ENCODE measurements at regions not wholly inside any gene's neighbourhood (a gene's known extent, or its start where the extent isn't known, plus 50 kb on each side); places are given as distances from the start of the nearest gene placed in this dataset.
"Not testable (repeated sequence)": the region's sequence is repeated elsewhere in the genome, so short reads cannot be mapped to it uniquely, and the experiment has no call there.

- H3K36me3 ChIP-seq, H3K27ac ChIP-seq, H3K27me3 ChIP-seq, H3K9me3 ChIP-seq, H3K4me3 ChIP-seq, DNase-seq, H3K4me1 ChIP-seq: not testable (repeated sequence)
- intact Hi-C loops (cut with DNase I) = loop anchor here (10.0 kb wide), 1 partner anchor 100 kb away; no protein-coding TSS in a partner anchor
- 84 to 91% methylated on average over 29 of the region's 29 CpGs for WGBS, 2 donors
Observed at GRCh38 chr22:23434198-23434830, 145.8 kb downstream of the IGLL1 start.

DNA sequence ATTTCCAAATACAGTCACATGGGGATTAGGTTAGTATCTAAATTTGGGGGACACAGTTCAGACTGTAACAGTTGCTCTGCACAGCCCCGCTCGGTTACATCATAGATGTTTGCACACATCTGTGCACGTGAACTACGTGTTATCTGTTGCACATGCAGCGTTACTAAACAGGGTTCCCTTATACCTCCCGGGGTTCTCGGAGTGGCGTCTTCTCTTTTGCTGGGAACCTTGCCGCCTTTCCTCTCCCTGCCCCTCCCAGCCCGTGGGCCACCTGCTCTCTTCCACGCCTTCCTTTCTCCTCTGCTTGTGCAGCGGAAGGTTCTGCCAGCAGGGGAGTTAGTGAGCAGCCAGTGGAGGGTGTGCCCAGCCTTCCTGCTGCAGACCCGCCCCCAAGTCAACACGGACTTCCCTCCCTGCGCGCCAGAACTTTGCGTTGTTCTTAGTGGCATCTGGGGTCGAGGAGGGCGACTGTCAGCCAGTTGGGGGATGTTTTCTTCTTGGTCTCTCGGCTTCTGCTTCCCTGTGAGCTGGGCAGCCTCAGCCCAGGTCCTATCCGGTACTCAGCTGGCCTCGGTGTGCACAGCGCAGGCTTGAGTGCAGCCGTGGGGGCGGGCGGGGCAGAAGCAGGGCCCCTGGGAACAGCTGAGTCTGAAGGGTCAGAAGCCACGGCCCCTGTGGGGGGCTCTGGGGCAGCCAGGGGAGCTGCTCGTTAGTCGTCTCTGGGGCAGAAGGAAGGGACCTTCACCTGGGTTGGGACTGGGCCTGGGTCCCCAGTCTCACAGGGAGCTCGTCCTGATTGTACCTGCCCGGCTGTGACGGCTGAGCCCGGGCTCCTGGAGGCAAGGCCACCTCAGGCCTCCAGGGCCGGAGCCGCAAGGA lies 146.7 kb downstream of the IGLL1 start:
- 4 to 16% methylated on average over 34 to 35 of the region's 35 CpGs for WGBS, 2 donors
- intact Hi-C loops (cut with DNase I) = loop anchor here (10.0 kb wide), 1 partner anchor 101 kb away; no protein-coding TSS in a partner anchor
- H3K27ac ChIP-seq = peak overlapping the region in 1 of 4 donors; percentile 60

DNA sequence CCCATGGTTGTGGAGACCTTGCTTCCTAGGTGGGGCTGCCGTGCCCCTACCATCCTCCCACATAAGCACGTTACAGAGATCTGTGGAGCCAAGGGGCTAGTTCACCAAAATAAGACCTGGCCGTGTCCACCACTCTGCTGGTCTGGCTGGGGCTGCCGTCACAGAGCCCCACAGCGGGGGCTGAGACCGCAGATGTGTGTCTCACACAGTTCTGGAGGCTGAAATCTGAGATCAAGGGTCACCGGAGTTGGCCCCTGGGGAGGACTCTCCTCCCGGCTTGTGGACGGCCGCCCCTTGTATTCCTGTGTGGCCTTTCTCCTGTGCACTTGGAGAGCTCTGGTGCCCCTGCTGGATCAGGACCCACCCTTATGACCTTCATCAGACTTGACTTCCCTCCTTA lies 147.4 kb downstream of the IGLL1 start:
- DNase-seq, H3K27me3 ChIP-seq, H3K4me1 ChIP-seq, H3K36me3 ChIP-seq, H3K4me3 ChIP-seq, H3K9me3 ChIP-seq, H3K27ac ChIP-seq: not testable (repeated sequence)
- whole genome bisulfite sequencing, 2 donors = 82 to 83% methylated on average over 10 of the region's 10 CpGs
- intact Hi-C loops (cut with DNase I) = loop anchor here (10.0 kb wide), 1 partner anchor 102 kb away; no protein-coding TSS in a partner anchor

More for the DNA sequence above, 146.7 kb downstream of the IGLL1 start:
- TF ChIP-seq, protein P1, sequence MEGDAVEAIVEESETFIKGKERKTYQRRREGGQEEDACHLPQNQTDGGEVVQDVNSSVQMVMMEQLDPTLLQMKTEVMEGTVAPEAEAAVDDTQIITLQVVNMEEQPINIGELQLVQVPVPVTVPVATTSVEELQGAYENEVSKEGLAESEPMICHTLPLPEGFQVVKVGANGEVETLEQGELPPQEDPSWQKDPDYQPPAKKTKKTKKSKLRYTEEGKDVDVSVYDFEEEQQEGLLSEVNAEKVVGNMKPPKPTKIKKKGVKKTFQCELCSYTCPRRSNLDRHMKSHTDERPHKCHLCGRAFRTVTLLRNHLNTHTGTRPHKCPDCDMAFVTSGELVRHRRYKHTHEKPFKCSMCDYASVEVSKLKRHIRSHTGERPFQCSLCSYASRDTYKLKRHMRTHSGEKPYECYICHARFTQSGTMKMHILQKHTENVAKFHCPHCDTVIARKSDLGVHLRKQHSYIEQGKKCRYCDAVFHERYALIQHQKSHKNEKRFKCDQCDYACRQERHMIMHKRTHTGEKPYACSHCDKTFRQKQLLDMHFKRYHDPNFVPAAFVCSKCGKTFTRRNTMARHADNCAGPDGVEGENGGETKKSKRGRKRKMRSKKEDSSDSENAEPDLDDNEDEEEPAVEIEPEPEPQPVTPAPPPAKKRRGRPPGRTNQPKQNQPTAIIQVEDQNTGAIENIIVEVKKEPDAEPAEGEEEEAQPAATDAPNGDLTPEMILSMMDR (IDR thresholded peaks at IDR 0.05) = peak; percentile 52 to 72 (median 62)
- not testable (repeated sequence) for H3K27me3 ChIP-seq, H3K4me1 ChIP-seq, DNase-seq, H3K9me3 ChIP-seq, H3K36me3 ChIP-seq
- H3K4me3 ChIP-seq = peak overlapping the region in 2 of 4 donors; percentile 24 to 33

GRCh38 chr22:23431337-23432072 lies 148.6 kb downstream of the IGLL1 start:
- Histone ChIP-seq H3K4me3 (no peak overlapping the region), H3K4me1 (peaks cover 0 to 7% (median 2%) of the 10 kb centered on the region in 4 donors), H3K9me3 (no peaks in the 10 kb centered on the region), H3K27ac (no peak overlapping the region), H3K27me3 (peaks cover 0 to 4% (median 0%) of the 10 kb centered on the region in 3 donors), H3K36me3 (no peaks in the 10 kb centered on the region)
- TF ChIP-seq, protein P1 (IDR thresholded peaks at IDR 0.05) = no peak
- TF ChIP-seq POLR2A (IDR thresholded peaks at IDR 0.05) (no peak), EP300 (IDR thresholded peaks at IDR 0.05) (no peak), POLR2AphosphoS5 (IDR thresholded peaks at IDR 0.05) (no peak)
- no peak for DNase-seq
- WGBS, 2 donors = 78 to 87% methylated on average over 20 of the region's 20 CpGs
- intact Hi-C loops (cut with DNase I) = loop anchor here (10.0 kb wide), 1 partner anchor 103 kb away; no protein-coding TSS in a partner anchor

DNA sequence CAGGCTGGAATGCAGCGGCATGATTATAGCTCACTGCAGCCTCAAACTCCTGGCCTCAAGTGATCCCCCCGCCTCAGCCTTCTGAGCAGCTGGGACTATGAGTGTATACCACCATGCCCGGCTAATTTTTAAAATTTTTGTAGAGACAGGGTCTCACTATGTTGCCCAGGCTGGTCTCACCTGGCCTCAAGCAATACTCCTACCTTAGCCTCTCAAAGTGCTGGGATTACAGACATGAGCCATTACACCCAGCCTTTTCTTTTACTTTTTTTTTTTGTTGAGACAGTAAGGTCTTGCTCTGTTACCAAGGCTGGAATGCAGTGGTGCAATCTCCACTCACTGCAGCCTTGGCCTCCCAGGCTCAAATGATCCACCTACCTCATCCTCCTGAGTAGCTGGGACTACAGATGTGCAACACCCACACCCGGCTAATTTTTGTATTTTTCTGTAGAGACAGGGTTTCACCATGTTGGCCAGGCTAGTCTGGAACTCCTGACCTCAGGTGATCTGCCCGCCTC lies 155.5 kb downstream of the IGLL1 start:
- intact Hi-C loops (cut with DNase I) = not testable (repeated sequence)

DNA sequence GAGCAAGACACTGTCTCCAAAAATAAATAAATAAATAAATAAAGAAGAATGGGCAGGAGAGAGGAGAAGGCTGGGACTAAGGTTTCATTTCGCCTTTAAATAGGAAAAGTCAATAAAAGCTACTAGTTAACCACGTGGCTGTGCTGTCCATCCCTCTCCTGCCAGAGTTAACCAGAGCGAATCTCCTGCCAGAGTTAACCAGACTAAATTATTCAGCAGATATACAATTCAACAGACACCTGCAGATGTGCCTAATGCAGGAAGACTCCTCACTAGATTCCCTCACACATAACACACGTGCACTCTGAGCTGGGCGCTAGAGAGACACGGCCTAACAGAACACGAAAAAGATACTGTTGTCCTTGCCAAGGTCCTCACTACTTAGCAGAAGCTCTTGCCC lies 156.1 kb downstream of the IGLL1 start:
- no peaks in the 10 kb centered on the region for H3K4me1 ChIP-seq
- no peaks in the 10 kb centered on the region for H3K36me3 ChIP-seq
- H3K9me3 ChIP-seq = no peaks in the 10 kb centered on the region
- 64 to 74% methylated on average over 7 of the region's 7 CpGs for WGBS, 2 donors
- no peak for DNase-seq
- TF ChIP-seq EP300 (IDR thresholded peaks at IDR 0.05) (no peak), POLR2A (IDR thresholded peaks at IDR 0.05) (no peak), POLR2AphosphoS5 (IDR thresholded peaks at IDR 0.05) (no peak)
- TF ChIP-seq, protein P1 (IDR thresholded peaks at IDR 0.05) = no peak
- intact Hi-C loops (cut with DNase I) = no loop called here
- no peak overlapping the region for H3K27ac ChIP-seq
- no peaks in the 10 kb centered on the region for H3K27me3 ChIP-seq
- H3K4me3 ChIP-seq = no peak overlapping the region

More for the DNA sequence above, 155.5 kb downstream of the IGLL1 start:
- H3K9me3 ChIP-seq, H3K36me3 ChIP-seq, H3K27me3 ChIP-seq, H3K4me1 ChIP-seq, H3K27ac ChIP-seq, DNase-seq, H3K4me3 ChIP-seq: not testable (repeated sequence)
- 82 to 91% methylated on average over 5 of the region's 5 CpGs for WGBS, 2 donors

DNA sequence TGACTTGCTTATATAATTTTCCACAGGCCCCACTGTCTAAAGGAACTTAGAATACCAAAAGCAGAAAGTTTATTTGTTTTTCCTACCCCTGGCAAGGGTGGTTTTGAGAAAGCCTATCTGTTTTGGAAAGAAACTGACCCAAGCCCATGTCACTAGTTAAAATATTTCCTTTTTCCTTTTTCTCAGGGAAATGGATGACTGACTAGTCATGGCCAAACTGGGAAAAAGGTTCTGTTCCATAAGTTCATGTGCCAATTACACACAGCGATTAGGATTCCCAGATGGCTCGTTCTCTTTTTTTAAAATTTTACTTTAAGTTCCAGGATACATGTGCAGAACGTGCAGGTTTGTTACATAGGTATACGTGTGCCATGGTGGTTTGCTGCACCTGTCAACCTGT lies 157.8 kb downstream of the IGLL1 start:
- H3K27ac ChIP-seq; H3K9me3 ChIP-seq; DNase-seq; H3K36me3 ChIP-seq; intact Hi-C loops (cut with DNase I); H3K4me1 ChIP-seq; H3K4me3 ChIP-seq: not testable (repeated sequence)
- H3K27me3 ChIP-seq = peaks cover 0 to 13% (median 0%) of the 10 kb centered on the region in 3 donors
- 94% methylated on average over 4 of the region's 4 CpGs for WGBS, 2 donors

GRCh38 chr22:23421300-23421699 lies 158.8 kb downstream of the IGLL1 start:
- WGBS, 2 donors = 87 to 91% methylated on average over 6 of the region's 6 CpGs
- H3K36me3 ChIP-seq; H3K9me3 ChIP-seq; H3K4me1 ChIP-seq; H3K4me3 ChIP-seq; H3K27ac ChIP-seq; DNase-seq; intact Hi-C loops (cut with DNase I): not testable (repeated sequence)
- peaks cover 0 to 13% (median 0%) of the 10 kb centered on the region in 3 donors for H3K27me3 ChIP-seq

Measured in sigmoid colon (tissue), 6 donors.